Activated naive CD8-positive, alpha-beta T cell (primary cell): ENCODE measurements at regions not wholly inside any gene's neighbourhood (a gene's known extent, or its start where the extent isn't known, plus 50 kb on each side); places are given as distances from the start of the nearest gene placed in this dataset.

Experiments used
- H3K27ac Mint-ChIP-seq: one replicate; pipeline ENCODE4 v1.8.0; 2021; ENCODE audit warnings: mixed read lengths
- H3K27me3 Mint-ChIP-seq: one replicate; pipeline ENCODE4 v1.8.0; 2021; ENCODE audit warnings: mixed read lengths
- H3K36me3 Mint-ChIP-seq: one replicate; pipeline ENCODE4 v1.8.0; 2021; ENCODE audit warnings: mixed read lengths
- H3K4me1 Mint-ChIP-seq: one replicate; pipeline ENCODE4 v1.8.0; 2021; ENCODE audit warnings: low read depth, mixed read lengths
- H3K4me3 Mint-ChIP-seq: one replicate; pipeline ENCODE4 v1.8.0; 2021; ENCODE audit warnings: mild to moderate bottlenecking, mixed read lengths
- H3K9me3 Mint-ChIP-seq: one replicate; pipeline ENCODE4 v1.8.0; 2021; ENCODE audit warnings: low read depth, mixed read lengths

DNA sequence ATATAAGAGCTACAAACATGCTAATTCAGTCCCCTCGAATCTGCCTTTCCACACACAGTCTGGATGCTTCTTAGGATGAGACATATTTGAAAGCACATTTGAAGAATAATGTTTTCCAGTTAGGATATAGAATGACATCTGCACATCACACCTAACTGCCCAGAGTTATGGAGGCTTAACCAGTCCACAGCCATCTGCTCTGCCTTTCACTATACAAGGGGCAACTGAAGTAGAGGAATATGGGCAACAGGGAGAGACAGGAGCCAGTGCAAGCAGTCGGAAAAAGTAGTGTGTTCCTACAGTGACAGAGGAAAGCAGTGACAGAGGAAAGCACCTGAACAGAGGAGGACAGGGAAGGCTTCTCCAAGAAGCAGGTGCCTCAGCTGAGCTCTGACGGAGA, 79.0 kb upstream of the CLDN18 start:
- no peaks in the 10 kb centered on the region for H3K4me1 Mint-ChIP-seq
- peaks cover 7% of the 10 kb centered on the region for H3K27me3 Mint-ChIP-seq
- no peaks in the 10 kb centered on the region for H3K9me3 Mint-ChIP-seq
- H3K4me3 Mint-ChIP-seq: no peak overlapping the region
- H3K27ac Mint-ChIP-seq: no peak overlapping the region
- H3K36me3 Mint-ChIP-seq: no peaks in the 10 kb centered on the region

DNA sequence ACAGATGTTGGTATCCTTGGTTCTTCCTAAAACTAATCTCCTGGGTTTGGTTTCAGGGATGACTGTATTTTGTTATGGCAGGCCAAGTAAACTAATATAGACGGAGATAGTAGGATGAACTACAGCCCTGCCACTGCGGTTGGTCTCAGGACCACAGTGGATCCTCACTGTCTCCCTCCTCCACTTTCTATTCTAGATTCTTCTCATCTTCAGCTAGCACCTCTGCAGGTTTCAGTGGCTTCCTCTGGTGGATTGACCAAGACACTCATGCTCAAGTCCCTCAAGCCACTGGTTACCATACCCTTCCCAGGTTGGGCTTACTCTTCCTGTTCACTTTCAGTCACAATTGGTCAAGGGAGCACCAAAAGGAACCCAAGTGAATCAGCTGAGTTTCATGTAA, 71.1 kb upstream of the CLDN18 start:
- H3K4me1 Mint-ChIP-seq: no peaks in the 10 kb centered on the region
- no peak overlapping the region for H3K4me3 Mint-ChIP-seq
- H3K9me3 Mint-ChIP-seq: no peaks in the 10 kb centered on the region
- peaks cover 5% of the 10 kb centered on the region for H3K27me3 Mint-ChIP-seq
- no peaks in the 10 kb centered on the region for H3K36me3 Mint-ChIP-seq
- H3K27ac Mint-ChIP-seq: no peak overlapping the region

DNA sequence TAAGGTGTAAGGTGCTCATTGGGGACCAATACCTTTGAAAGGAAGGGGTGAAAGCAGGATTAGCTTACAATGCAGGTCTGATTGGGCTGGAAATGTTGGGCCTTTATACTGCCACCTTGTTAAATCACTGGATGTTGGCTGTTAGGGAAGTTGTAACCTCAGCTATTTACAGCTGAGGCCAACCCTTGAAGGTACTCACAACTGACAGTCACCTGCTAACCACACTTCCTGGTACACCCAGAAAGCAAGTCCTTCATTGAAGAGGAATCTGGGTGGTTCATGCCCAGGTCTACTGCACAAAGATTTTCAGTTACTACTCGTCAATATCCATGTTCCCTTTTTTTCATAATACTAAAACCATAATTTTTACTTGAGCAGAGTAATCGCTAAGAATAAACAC, 65.4 kb upstream of the CLDN18 start:
- peaks cover 6% of the 10 kb centered on the region for H3K27me3 Mint-ChIP-seq
- H3K4me1 Mint-ChIP-seq: peaks cover 6% of the 10 kb centered on the region
- no peak overlapping the region for H3K27ac Mint-ChIP-seq
- no peaks in the 10 kb centered on the region for H3K9me3 Mint-ChIP-seq
- H3K4me3 Mint-ChIP-seq: no peak overlapping the region
- H3K36me3 Mint-ChIP-seq: no peaks in the 10 kb centered on the region

DNA sequence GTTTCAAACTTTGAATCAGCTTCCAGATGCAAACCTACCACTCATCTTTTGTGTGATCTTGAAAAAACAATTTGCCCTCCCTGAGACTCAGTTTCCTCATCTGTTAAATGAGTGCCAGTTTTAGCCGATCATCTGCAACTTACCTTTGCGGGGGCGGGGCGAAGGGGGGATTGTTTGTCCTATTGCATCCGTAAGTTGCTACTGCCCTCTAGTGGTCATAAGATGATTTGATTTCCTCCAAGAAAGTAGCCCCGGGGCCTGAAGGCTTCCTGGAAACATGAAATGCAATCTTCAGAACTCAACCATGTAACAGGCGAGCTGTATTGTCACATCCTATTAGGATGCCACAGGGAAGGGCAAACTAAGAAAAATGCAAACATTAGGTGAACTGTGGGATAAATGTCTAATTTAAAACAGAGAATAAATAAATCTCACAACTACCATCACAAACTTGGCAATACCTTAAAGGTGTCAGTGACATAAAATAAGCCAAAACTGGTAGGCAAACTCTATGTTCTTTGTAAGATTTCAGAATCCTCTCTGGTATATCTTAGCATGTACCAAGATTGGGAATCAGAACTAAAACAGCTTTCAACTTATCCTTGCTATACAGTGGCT, 63.5 kb upstream of the CLDN18 start:
- H3K9me3 Mint-ChIP-seq: no peaks in the 10 kb centered on the region
- peak overlapping the region; percentile 19 for H3K27ac Mint-ChIP-seq
- peaks cover 4% of the 10 kb centered on the region for H3K27me3 Mint-ChIP-seq
- H3K4me3 Mint-ChIP-seq: no peak overlapping the region
- H3K4me1 Mint-ChIP-seq: peaks cover 6% of the 10 kb centered on the region
- no peaks in the 10 kb centered on the region for H3K36me3 Mint-ChIP-seq

DNA sequence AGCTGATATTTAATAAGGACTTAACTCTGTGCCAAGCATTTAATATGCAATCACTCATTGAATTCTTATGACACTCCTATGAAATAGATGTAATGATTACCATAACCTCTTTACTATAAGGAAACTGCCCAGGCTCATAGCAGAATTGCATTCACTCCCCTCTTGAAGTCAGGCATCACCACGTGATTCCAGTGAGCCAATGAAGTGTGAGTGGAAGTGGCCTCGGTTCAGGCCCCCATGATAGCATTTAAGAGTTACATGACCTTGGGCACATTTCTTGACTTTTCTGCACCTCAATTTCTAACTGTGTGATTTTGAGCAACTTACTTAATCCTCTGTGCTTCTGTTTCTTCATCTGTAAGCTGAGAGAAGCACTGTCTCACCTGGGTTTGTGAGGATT, 62.8 kb upstream of the CLDN18 start:
- H3K36me3 Mint-ChIP-seq: no peaks in the 10 kb centered on the region
- H3K9me3 Mint-ChIP-seq: no peaks in the 10 kb centered on the region
- peaks cover 6% of the 10 kb centered on the region for H3K4me1 Mint-ChIP-seq

DNA sequence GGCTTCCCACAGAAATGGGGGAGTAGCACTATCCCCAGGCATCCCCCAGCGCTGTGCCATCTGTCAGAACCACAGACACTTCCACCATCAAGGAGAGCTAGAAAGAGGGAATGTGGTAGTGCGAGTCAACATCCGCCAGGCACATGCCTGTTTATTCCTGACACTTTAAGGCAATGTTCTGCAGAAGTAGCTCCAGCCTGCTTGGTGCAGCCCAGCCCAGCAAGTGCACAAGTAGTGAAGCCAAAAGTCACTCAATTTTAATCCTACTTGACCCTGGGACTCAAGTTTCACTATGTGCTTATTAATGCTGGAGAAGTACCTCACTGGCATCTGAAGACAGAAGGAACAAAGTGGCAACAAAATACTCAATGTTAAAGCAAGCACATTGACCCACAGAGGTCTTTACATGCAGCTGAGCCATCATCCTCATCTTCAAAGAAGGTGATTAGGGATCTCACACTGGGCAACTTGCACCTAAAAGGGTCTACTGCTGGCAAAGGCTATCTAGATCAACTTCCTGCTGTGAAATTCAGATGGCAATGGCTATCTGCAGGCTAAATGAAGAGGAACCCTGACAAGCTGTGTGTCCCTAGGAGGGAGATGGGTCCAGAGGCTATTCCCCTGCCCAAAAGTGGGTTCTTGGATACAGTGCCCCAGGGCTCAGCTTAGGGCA, 61.4 kb upstream of the CLDN18 start:
- Mint-ChIP-seq H3K4me1 (peaks cover 6% of the 10 kb centered on the region), H3K4me3 (no peak overlapping the region), H3K9me3 (no peaks in the 10 kb centered on the region), H3K27me3 (peaks cover 4% of the 10 kb centered on the region), H3K27ac (no peak overlapping the region), H3K36me3 (no peaks in the 10 kb centered on the region)

More for the DNA sequence above, 62.8 kb upstream of the CLDN18 start:
- Mint-ChIP-seq H3K4me3 (no peak overlapping the region), H3K27ac (no peak overlapping the region), H3K27me3 (peaks cover 4% of the 10 kb centered on the region)

DNA sequence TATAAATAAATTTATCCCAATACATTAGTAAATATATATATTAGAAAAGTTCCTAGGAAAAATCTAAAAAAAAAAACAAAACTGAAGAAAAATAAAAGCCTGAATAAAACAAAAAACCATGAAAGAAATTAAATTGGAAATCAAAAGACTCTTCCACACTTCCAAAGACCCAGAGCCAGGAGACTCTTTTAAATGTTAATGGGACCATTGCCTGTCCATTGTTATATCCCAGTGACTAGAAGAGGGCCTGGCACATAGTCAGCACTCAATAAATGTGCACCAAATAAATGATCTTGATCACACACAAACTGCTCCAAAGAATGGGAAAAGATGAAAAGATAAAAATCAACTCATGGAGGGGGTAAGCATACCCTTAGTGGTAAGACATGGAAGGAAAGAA, 51.3 kb upstream of the CLDN18 start:
- Mint-ChIP-seq H3K4me1 (no peaks in the 10 kb centered on the region), H3K36me3 (no peaks in the 10 kb centered on the region), H3K27ac (no peak overlapping the region), H3K9me3 (peaks cover 3% of the 10 kb centered on the region), H3K27me3 (peaks cover 2% of the 10 kb centered on the region), H3K4me3 (no peak overlapping the region)
